ENCODE measurements at regions not wholly inside any gene's neighbourhood (a gene's known extent, or its start where the extent isn't known, plus 50 kb on each side); places are given as distances from the start of the nearest gene placed in this dataset.
"Not testable (repeated sequence)": the region's sequence is repeated elsewhere in the genome, so short reads cannot be mapped to it uniquely, and the experiment has no call there.

DNA sequence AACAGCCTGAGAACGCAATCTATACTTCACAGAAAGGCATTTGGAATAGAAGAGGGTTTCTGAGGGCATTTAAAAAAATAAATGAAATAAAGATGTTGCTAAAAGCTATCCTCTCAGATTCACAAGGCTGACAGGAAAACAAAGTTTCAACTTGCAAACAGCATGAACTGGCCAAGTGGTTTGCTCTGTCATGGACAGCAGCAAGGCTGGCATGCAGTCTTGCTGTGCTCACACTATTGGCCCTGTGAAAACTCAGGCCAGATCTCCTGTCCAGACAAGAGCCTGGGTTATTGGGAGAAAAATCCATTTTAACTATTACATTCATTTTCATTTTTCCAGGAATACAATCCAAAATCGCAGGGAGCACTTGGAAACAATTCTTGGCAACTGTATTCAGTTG, 506.2 kb upstream of the SLC35B3 start:
- no peak for FAIRE-seq

- FAIRE-seq: no peak
These were observed 505.0 kb upstream of the SLC35B3 start for GRCh38 chr6:8940356-8940755.

- FAIRE-seq: no peak
These were observed 504.3 kb upstream of the SLC35B3 start for GRCh38 chr6:8939615-8940014.

DNA sequence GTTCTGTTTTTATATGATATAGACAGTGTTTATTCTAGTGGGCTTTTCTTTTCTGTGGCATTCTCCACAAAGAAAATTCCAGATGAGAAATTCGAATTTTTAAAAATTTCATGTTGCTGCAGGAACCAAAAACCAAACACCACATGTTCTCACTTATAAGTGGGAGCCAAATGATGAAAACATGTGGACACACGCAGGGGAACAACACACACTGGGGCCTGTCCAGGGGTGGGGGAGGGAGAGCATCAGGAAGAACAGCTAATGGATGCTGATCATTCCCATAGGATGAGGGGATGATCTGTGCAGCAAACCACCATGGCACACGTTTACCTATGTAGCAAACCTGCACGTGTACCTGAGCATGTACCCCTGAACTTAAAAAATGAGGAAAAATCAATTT, 499.0 kb upstream of the SLC35B3 start:
- FAIRE-seq: no peak

DNA sequence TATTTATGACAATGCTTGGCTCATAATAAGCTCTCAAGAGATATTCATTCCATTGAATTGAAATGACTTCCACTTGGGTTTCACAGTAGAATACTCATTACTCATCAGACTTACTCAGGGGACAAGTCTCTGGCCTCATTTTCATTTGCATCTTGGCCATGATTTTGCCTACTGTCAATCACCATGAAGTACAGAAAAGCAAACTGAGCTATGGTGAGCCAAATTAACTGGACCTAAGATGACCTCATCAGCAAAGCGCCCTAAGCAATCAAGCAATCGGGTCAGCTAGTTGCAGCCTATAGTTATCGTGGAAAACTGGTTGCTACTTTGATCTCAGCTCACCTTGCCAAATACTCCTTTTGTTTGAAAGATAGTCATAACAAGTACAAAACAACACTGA, 494.7 kb upstream of the SLC35B3 start:
- FAIRE-seq: no peak

DNA sequence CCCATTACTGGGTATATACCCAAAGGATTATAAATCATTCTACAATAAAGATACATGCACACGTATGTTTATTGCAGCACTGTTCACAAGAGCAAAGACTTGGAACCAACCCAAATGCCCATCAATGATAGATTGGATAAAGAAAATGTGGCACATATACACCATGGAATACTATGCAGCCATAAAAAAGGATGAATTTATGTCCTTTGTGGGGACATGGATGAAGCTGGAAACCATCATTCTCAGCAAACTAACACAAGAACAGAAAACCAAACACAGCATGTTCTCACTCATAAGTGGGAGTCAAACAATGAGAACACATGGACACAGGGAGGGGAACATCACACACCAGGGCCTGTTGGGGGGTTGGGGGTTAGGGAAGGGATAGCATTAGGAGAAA, 484.9 kb upstream of the SLC35B3 start:
- not testable (repeated sequence) for FAIRE-seq

GRCh38 chr6:8918196-8918595, 482.9 kb upstream of the SLC35B3 start:
- FAIRE-seq: no peak

- no peak for FAIRE-seq
These were observed 479.4 kb upstream of the SLC35B3 start for GRCh38 chr6:8914700-8915099.

DNA sequence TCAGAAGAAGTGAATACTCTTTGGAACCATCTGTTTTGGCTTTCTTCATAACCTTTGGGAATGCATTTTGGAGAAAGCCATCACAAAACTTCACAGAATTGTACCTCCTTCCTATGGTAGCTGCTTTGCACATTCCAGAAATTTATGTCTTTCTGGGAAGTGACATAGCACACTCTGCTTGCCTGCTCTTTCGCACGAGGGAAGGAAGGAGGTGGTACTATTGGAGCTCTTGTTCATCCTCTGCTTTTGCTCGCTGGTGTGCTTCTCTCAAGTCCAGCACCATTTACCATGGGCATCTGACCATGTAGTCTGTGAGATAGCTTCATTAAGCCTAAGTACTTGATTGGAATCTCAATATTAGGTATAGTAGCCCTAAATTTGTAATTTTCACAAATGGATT, 473.3 kb upstream of the SLC35B3 start:
- no peak for FAIRE-seq

- no peak for FAIRE-seq
These were observed 471.4 kb upstream of the SLC35B3 start for GRCh38 chr6:8906699-8907098.

GRCh38 chr6:8905757-8906156, 470.4 kb upstream of the SLC35B3 start:
- FAIRE-seq: no peak

DNA sequence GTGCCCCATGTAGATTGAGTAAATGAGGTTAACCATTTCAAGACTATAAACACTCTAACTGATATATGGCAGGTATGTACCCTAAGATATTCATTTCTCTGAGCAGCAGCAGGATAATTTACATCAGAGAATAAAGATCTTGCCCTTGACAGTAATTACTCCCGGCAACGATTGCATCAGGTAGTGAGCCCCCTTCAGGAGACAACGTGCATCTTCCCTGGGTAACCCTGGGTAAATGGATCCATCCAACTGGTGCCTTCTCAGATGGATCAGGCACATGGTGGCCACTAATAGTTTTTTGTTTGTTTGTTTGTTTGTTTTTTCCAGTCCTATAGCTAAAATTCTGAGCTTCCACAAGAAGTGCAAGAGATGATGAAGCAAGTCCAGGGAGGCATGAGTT, 469.4 kb upstream of the SLC35B3 start:
- no peak for FAIRE-seq

GRCh38 chr6:8900056-8900455, 464.7 kb upstream of the SLC35B3 start:
- FAIRE-seq: no peak

GRCh38 chr6:8889514-8889913, 454.2 kb upstream of the SLC35B3 start:
- FAIRE-seq: no peak

- FAIRE-seq: no peak
These were observed 453.1 kb upstream of the SLC35B3 start for GRCh38 chr6:8888468-8888867.

DNA sequence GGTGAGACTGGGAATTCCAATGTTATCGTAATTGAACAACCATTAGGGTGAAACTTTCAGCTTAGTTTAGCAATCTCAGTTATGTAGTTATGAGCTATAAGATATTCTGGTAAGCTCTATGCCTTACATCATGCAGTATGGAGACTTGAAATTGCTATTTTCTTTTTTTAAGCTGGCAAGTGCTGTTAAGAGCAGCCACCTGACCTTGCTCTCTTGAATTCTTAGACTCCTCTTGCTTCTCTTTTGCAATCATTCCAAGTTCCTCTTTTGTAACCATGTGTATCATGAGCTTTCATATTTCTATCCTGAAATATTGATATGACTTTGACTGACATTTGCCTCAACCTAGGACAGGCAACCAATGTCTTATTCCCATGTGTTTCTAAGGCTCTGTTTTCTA, 446.3 kb upstream of the SLC35B3 start:
- no peak for FAIRE-seq

DNA sequence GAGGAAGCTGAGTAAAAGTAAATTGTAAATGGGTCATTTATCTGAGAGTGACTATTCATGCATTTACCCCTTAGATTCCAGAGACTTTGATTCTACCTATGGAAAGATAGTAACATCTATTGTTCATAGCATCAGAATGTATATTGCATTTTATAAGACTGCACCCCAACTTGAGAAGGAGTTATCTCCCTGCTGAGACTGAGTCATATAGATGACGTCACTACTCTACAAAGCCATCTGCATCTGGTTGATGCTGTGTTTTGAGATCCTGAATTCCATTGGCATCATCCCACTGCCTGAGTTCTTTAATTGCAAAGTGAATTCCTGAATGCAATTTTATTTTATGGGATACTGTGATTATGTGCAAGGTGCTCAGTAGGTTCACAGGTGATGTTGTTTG, 444.0 kb upstream of the SLC35B3 start:
- FAIRE-seq: no peak

- FAIRE-seq: no peak
These were observed 440.6 kb upstream of the SLC35B3 start for GRCh38 chr6:8875986-8876385.

DNA sequence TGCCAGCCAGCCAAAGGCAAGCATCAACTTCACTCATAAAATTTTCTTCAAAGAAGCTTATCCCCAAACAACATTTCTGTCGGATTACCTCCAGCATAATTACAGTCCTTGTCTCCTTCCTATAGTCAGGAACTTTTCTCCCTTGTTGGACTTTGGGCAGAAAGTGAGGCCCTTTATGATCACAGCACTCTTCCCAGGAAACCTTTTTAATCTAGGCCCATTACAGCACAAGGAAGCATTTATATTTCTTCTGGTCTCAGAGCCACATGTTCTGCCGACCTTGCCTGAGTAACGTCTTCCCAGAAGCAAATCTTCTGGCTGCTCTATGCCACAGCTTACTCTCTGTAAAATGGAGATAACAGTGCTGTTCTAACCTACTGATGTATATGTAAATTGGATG, 437.2 kb upstream of the SLC35B3 start:
- no peak for FAIRE-seq

DNA sequence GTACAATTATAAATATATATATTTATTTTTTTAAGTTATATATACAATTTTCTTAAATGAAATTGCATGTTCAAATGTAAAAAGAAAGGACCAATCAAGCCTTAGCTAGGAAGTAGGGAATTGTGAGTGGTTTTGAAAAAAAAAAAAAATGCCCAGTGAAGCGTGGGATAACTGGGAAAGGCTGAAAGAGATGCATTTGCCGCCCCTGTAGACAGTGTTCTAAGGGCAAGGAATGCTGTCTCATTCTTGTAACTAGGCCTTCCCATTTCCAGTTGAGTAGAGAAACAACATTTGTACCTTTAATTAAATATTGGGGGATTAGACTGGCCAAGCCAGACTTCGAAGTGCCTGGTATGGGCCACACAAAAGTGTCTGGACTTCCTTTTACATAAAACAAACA, 430.1 kb upstream of the SLC35B3 start:
- no peak for FAIRE-seq

DNA sequence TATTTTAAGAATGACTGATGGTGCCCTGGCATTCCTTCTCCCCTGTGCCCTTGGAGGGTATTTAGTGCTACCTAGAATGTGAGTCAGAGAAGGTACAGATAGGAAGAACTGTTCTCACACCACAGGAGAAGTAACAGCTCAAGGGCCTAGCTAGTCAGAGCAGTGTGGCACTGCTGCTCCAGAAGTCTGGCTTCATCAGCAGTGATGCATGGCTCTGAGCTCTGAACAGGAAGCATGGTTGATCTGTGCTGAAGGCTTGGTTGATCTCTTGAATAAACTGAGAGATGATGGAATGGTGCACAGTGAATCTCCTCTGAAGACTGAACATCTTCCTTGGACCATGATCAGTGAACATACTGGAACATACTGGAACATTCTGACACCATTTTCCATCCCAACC, 425.3 kb upstream of the SLC35B3 start:
- FAIRE-seq: no peak

GRCh38 chr6:8859501-8859900, 424.2 kb upstream of the SLC35B3 start:
- no peak for FAIRE-seq

GRCh38 chr6:8858854-8859331, 423.5 kb upstream of the SLC35B3 start:
- no peak for FAIRE-seq

DNA sequence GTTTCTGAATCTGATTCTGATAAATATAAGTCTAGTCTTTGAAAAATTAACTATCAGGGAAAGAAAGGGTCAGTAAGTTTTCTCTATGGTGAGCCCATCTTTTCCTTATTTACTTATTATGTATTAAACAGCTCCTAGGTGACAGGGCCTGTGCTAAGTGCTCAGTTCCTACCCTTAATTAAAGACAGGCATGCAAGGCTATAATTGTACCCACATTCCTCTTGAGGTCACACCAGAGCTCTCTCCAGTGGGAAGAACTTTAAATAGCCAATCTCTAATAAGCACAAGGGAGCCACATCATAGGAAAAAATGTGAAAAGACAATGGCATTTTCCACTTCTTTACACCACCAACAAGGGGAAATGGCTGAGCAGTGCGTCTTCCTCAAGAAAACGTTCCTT, 421.8 kb upstream of the SLC35B3 start:
- no peak for FAIRE-seq

DNA sequence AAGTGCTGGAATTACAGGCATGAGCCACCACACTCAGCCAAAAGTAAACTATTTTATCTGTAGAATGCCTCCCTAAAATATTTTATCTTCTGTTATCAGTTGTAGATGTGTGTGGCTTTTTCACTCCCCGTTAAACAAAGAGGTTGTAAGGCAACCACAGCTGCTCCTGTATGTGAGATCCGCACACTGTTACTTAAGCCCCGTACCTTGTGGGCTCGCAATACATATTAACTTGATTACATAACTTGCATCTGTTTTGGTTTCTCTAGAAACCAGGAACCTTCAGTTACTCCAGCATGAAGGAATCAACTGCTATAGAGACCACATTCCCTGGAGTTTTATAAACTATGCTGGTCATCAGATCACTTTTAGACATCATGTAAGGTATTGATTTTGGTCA, 420.1 kb upstream of the SLC35B3 start:
- FAIRE-seq: no peak

DNA sequence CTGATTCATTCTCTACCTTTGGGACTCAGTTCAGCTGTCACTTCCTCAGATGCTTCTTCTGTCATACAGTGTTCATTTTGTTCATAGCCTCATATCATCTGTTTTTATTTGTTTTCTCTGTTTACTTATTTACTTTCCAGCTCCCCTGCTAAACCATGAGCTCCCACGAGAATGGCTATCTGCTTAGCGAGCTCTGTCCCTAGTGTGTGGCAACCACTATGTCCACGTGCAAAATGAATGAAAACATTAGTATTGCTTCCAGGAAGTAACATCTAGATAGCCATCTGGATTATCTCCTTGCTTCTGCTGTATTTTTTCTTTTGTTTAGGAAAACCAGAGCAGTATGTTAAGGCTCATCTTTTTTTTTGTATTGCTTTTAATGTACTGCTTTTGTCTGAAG, 417.0 kb upstream of the SLC35B3 start:
- FAIRE-seq: no peak

Data from A204.1 (cell line).